GM21423 (cell line): ENCODE measurements at regions not wholly inside any gene's neighbourhood (a gene's known extent, or its start where the extent isn't known, plus 50 kb on each side); places are given as distances from the start of the nearest gene placed in this dataset.

Experiments
- ATAC-seq: cut with Tn5 transposase; IDR thresholded peaks from one replicate; pipeline ENCODE4 v1.9.1; 2021; ENCODE audit warnings: mild to moderate bottlenecking, moderate library complexity; ENCODE audit not compliant: unreplicated experiment

DNA sequence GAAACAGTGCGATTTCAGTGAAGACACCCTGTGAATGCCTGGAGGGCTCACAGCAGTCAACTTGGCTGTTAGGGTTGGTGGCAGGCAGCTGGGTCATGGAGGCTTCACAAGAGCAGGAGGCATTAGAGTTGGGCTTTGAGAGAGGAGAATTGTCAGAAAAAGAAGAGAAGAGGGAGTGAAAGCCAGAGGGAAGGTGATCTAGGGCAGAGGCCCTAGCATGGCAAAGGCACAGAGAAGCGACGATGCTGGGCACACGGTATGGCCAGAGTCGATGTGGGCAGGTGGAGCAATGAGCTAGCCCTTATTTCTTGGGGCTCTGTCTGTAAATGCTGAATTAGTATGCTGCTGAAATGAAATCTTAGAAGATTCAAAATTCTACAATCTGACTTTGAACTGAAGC, 52.6 kb upstream of the OLFM4 start:
- no peak for ATAC-seq

DNA sequence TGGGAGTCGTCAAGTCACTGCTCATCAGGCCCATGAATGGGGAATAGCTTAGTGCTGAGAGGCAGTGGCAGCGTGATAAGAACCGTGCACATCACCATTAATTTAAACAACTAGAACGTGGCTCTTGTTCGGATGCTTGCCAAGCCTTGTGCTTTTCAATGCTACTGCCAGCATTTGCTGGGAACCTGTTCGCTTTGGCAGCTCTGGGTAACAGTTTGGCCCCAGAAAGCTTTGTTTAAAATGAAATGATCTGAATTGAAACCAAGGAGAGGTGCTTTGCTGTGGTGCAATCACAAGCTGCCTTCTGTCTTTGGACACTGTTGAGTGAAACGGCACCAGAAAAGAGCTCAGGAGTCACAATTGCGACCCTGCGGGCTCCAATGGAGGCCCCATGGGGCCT, 53.5 kb upstream of the OLFM4 start:
- no peak for ATAC-seq

DNA sequence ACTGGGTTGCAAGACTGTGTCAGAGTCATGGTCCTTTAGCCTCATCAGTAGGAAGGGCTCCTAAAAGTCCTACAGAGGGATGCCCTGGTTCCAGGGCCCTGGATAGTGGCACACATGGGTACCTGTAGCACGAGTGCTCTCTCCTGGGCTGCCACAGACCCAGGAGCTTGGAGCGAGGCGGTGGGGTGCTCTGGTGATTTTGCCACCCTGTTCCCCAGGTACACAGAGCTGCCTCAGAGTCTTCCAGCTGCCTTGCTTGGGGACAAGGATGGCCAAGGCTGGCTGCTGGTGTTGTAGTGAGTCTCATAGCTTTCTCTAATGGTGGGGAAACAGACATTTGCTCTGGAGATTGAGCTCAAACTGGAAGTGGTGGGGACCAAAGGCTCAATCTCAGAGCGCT, 53.9 kb upstream of the OLFM4 start:
- no peak for ATAC-seq

DNA sequence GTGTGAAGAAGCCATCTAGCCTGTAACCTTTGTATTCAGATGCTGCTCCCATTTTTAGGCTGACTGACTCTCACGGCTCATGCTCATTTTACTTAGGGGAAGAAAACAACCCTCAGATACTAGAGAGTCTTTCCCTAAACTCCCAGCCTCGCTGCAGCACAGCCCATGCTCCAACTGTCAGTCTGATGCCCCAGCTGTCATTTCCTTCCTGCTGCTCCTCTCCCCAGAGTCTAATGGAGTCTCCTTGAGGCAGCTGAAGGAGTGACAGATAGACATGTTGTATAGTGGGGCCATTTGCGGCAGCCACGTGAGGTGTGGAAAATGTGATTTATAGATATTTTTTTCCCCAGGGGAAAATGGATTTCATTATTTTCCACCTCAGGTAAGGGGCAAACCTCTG, 59.2 kb upstream of the OLFM4 start:
- no peak for ATAC-seq

DNA sequence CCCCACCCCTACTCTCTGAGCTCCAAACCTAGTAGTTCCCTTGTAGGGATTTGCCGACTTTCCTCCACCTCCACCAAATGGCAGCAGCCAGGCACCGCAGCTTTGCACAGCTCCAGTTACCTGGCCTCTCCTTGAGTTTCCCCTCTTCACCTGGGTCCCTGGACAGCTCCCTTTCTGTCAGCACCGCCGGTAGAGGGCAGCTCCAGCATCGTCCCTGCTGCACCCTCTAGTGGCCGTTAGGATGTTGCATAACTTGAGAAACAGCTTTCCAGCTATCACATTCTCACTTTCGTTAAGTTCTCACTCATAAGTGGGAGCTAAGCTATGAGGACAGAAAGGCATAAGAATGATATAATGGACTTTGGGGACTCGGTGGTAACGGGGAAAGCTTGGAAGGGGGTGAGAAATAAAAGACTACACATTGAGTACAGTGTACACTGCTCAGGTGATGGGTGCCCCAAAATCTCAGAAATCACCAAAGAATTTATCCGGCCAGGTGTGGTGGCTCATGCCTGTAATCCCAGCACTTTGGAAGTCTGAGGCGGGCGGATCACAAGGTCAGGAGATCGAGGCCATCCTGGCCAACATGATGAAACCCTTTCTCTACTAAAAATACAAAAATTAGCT, 60.4 kb upstream of the OLFM4 start:
- ATAC-seq: peak; percentile 100

DNA sequence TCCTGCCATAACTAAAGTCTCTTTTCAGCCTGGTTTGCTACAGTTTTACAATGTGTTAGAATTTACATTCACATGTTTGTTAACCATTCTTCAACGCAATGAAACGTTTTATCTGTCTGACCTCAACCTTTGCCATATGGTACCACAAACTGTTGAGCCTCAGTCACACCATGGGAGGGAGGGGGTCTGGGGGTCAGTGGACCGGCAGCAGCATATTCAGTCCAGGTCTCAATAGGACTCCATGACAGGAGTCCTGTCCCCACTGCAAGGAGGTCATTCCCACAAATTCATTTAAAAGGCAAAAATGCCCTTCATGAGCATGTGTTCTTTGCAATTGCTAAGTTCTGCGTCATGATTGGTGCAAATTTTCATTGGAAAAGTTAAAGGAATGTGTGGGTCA, 66.6 kb upstream of the OLFM4 start:
- no peak for ATAC-seq

DNA sequence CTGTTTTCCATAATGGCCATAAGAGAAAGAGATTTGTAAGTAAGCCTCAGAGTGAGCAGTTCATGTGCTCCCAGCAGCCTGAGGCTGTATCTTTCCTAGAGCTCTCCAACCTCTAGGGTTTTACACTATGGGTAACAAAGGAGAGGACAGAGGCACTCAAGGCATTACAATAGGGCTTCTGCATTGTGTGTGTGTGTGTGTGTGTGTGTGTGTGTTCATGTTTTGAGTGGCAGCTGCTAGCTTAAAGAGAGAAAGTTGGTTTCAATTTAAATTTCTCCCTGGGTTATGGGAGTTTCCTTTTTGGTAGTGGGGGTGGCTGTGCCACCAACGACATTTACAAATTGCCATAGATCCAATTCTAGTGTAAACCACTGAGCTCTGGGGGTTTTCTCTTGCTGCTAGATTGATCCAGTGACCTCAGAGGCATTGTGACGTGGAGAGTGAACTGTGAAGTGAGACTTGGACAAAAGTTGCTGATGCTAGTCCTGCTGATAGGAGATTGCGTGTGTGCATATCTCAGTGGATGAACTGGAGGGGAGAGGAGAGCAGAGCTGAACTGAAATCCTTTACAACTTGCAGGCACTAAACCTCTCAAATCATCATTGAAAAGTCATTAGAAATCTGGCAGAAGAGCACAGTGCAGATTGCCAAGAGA, 67.2 kb upstream of the OLFM4 start:
- ATAC-seq: no peak

DNA sequence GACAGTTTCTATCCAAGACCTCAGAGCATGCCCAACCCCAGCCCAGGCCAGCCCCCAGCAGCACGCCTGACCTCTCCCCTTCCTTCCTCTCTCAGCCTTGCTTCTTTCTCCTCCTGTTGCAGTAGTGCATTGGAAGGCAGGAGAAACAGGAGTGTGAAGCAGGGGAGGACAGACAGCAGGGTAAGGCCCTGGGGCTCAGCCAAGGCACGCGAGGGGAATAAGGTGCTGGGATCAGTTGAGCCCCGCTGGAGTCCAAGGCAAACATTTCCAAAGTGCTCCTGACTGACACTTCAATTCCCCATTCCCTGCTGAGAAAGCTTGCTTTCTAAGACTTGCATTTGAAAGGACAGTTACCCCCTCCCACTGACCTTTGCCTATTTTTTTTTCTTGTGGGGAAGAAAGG, 73.1 kb upstream of the OLFM4 start:
- no peak for ATAC-seq

DNA sequence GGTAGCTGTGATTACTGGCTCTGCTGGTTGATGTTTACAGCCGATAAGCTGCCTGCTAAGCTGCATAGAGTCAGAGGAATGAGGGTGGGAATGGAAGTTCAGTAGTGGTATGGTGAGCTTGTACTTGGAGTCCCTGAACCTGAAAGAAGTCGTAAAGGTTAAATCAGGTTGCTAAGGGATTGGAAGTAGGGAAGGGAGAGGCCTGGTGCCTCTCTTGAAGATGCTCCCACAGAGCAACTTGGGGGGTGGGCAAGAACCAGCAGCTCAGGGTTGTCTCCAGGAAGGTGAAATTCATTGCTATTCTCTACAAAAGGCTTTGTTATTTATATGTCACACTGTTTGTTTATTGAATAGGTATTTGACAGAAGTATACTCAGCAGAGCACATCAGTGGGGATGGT, 73.8 kb upstream of the OLFM4 start:
- ATAC-seq: no peak

DNA sequence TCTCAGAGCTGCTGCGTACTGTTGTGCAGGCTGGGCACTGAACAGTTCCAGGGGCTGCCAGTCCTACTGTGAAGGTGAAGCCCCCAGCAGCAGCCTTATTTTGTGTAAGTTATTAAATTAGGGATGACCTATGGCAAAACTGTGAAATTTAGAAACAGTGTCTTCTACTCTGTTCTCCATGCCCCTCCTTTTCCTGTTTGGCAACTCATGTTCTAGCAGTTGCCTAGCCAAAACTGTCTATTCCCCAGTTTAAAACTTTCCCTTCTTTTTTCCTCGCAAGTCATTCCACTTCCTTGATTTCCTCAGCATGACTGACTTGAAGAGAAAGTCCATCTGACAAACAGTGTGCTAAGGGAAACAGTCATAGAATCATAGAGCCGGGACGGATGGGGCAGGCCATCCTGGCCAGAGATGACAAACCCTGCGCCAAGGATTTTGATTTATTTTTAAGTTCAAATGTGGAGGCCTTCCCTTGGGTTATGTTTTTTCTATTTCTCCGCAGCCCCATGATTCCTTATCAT, 78.1 kb upstream of the OLFM4 start:
- no peak for ATAC-seq

DNA sequence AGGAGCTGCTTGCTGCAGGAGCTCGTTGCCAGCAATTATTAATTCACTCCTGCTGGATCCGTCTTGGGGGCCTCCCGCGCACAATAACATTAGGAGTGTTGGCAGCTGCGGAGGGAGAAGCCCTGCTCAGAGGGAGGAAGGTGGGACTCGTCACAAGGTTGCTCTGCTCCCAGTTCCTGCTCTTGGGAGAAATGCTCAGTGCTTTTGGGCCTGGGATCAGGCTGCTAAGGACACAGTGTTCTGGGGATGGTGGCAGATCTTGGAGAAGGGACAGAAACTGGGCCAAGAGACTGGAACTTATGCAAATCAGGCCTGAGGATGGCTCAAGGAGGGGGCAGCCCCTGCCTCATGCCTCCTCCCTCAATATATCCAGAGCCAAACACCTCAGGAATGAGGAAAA, 78.9 kb upstream of the OLFM4 start:
- no peak for ATAC-seq

DNA sequence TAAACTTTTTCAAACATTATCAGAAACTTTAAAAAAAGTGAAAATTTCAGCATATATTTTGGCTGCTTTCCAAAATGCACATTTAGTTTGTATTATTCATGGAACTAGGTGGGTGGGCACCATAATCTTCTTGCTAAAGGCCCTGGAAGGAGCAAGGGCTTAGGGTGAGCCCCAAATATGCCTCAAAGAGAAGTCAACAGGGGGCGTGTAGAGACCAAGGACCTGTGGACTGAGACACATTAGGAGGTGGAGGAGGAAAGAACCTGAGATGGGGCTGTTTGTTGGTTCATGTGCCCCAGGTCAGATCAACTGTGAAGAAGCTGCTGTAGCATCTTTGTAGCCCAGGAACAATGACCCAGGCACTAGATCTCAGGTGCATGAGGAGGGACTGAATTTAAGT, 79.6 kb upstream of the OLFM4 start:
- ATAC-seq: no peak

DNA sequence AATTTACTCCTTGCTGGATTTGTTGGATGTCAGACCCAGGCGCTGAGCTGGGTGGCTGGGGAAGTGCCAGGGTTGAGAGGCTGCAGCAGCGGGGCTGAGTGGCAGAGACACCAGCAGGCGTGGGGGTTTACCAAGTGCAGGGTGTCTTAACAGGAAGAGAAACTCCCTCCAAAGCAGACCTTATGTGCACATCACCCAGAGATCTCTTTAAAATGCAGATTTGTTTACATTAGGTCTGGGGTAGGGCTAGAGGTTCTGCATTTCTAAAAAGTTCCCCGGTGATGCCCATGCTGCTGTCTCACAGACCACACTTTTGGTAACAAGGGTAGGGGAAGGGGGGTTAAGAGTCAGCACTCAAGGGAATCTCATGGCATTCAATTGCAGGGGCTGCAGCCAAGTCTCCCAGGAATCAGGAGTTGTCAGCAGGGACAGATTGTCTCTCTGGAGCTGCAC, 80.7 kb upstream of the OLFM4 start:
- no peak for ATAC-seq

DNA sequence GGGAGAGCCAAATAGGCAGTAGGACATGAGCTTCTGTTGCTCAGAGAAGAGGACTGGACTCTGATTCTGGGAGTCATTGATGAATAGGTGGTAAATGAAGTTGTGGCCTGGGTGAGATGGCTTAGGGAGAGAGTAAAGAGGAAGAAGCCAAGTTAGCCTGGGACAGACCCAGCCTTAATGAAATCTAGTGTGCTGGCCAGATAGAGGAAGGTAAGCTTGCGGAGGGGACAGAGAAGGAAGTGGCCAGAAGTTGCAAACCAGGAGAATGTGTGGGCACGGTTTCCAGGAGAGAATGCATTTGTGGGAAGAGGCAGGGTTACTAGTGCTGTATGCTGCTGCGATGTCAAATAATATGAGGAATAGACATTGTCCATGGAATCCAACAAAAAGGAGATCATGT, 83.3 kb upstream of the OLFM4 start:
- ATAC-seq: no peak

DNA sequence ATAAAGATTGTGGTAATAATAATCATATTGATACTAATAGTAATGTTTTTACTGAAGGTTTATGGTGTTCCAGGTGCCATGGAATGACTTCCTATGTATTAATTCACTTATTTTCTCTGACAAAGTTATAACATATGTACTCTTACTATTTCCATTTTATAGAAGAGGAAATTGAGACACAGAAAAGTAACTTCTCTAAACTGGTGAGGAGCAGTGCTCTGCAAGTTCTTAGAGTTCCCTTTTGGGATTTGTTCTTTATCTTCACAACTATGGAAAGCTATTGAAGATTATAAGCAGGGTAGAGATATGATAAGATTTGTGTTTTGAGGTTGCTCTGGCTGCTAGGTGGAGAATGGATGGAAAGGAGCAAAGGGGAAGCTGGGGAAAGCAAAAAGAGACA, 83.9 kb upstream of the OLFM4 start:
- no peak for ATAC-seq

DNA sequence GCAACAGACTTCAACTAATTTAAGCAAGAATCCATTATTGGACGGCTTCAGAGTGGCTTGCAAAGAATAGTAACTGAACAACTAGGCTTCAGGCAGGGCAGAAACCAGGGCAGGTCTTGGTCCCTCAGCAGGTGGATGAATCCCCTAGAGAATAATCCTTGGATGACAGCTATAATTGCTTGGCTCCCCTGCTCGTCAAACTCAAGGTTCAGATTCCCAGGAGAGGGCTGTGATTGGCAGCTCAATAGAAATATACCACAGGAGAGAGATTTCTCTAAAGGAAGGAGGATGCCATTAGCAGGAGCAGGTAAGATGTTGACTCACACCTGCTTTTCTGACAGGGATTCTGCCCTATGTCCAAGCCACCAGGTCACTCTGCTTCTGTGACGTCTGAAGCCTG, 89.6 kb upstream of the PCDH8 start:
- ATAC-seq: no peak

DNA sequence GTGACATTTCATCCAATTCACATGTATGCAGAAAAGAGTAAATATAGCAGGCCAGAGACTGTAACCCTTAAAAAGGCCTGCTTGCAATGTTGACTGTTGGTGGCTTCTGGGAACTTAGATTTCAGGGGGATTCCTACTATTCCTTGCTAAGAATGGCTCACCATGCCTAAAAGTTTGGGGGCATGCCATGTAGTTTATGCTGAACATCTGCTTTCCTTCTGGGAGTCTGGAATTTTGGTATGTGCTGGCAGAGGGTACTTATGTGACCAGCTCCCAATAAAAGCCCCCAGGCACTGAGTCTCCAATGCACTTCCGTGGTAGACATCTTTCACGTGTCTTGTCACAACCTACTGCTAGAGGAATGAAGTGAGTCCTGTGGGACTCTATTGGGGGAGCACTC, 88.4 kb upstream of the PCDH8 start:
- ATAC-seq: no peak

DNA sequence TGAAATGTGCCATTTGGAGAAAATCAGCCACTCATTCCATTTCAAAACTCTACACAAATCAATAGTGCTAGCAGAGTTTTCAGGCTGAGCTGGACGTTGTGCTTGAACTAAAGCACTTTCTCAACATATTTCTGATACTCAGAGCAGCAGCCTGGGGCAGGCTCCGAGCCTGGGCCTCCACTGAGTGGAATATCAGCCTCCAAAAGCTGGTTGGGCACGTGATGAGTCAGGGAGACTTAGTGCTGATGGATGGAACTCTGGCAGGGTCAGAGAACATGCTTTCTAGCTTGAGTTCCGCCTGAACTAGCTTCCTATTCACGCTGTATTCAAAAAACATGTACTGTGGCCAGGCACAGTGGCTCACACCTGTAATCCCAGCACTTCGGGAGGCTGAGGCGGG, 85.8 kb upstream of the PCDH8 start:
- no peak for ATAC-seq

DNA sequence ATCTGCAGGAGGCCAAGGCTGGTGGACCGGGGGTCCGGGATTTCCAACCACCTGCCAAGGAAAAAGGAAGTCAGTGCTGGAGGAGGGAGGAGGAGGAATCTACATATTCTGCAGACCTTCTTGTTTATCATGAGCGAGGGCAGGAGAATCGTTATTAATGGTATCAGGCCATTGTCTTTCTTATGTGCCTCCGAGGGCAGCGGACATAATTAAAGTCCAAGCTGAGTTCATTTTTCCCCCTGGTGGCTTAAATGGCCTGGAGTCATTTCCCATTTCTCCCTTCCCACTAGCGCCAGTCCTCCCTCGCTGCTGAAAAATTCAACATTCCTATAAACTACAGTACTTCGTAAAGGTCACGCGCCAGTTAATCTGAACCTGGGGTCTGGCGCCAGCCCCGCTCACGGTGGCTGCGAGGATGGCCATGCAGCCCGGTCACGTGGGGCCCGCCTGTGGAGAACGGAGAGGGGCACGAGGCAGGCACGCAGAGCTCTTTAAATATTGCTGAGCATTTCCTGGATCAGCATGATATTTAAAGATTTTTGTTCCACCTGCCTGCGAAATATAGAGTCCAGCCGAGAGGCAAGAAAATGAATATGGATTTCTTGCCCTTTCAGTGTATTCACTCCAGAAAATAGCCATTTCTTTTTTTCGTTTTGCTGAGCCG, 85.2 kb upstream of the PCDH8 start:
- no peak for ATAC-seq

DNA sequence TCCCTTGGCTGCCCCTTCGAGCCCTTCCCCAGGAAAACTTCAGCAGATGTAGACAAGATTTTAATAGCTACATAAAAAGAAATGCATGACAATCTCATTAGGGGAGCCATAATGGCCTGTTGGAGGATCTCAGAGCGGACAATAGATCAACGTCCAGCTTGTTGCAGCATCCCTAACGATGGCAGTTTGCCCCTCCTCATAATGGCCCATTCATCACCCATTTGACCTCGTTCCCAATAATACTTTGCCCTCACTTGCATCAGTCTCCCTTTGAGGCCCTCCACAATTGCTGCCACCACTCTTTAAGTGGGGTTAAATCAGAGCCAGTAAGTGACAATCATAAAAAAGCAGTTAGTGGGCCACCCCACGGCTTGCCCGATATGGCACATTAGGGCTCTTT, 84.7 kb upstream of the PCDH8 start:
- ATAC-seq: no peak

DNA sequence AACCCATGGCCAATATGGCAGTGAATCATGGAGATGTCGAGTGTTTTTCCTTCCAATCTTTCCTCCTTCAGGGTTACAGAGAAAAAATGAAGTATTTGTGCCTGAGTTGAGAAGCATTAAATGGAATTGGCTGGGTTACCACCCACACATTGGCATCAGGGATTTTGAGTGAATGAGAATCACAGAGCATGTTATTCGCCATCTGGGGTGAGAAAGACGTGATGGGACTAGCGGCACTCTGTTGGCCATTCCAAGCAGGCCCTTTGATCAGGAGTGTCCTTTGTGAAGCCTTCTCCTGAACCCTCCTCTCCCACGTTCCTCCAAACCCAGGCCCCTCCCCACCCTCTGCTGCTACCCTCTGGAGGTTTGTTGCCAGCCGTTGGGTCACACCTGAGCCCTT, 84.2 kb upstream of the PCDH8 start:
- no peak for ATAC-seq
